GM21576 (cell line): ENCODE measurements at regions not wholly inside any gene's neighbourhood (a gene's known extent, or its start where the extent isn't known, plus 50 kb on each side); places are given as distances from the start of the nearest gene placed in this dataset.
"Not testable (repeated sequence)": the region's sequence is repeated elsewhere in the genome, so short reads cannot be mapped to it uniquely, and the experiment has no call there.

Experiments
- ATAC-seq: cut with Tn5 transposase; IDR thresholded peaks from one replicate; pipeline ENCODE4 v1.9.1; 2021; ENCODE audit warnings: mild to moderate bottlenecking, moderate library complexity; ENCODE audit not compliant: unreplicated experiment

DNA sequence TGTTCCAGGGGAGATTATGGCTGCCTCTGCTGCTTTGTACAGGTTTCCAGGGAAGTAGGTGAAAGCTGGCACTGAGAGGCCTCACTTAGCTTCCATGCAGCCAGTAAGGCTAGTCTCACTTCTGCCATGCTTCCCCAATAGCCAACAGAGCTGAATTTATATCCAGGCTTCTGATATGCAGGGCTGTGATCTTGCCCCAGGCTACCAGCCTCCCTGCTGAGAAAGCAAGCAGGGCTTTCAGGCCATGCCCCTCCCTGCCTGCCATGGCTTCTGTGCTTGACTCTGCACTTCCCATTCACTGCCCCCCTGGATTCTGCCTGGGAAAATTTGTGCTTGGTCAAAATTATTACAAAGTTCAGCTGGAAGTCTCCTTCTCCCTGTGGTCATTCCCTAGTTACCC lies 302.1 kb upstream of the FBXO33 start:
- ATAC-seq = no peak

- no peak for ATAC-seq
Measured at GRCh38 chr14:39733741-39734140, 301.5 kb upstream of the FBXO33 start.

DNA sequence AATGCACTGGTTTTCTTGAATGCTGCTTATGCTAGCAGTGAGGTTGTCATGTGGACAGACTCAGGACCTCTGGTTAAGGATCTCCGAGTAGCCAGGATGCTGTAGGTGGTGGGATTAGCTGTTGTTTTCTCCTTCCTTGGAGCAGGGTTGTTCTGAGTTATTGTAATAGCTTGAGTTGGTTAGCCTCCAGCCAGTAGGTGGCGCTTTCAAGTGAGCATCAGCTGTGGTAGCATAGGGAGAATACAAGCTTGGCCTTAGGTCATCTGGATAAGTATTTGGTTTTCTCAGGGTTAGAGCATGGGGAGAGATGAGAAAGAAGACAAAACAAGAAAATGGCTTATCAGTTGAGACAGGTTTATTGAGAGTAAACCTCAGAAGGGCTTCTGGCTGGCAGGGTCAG lies 299.7 kb upstream of the FBXO33 start:
- peak; percentile 59 for ATAC-seq

DNA sequence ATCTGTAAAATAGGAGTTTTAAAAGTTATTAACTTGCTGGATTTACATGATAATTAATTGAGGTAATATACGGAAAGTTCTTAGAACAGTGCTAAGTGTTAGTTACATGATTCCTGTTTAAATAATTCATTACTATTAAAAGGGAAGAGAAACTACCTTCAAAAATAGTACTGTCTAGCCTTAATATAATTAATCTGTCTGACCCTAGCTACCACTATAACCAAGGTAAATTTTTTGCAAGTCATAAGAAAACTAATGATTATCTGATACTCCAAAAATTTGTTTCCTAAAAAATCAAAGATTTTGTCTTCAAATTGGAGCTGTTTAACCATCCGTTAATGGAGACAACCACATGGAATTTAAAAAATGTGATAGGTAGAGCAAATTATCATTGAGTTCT lies 294.3 kb upstream of the FBXO33 start:
- no peak for ATAC-seq

DNA sequence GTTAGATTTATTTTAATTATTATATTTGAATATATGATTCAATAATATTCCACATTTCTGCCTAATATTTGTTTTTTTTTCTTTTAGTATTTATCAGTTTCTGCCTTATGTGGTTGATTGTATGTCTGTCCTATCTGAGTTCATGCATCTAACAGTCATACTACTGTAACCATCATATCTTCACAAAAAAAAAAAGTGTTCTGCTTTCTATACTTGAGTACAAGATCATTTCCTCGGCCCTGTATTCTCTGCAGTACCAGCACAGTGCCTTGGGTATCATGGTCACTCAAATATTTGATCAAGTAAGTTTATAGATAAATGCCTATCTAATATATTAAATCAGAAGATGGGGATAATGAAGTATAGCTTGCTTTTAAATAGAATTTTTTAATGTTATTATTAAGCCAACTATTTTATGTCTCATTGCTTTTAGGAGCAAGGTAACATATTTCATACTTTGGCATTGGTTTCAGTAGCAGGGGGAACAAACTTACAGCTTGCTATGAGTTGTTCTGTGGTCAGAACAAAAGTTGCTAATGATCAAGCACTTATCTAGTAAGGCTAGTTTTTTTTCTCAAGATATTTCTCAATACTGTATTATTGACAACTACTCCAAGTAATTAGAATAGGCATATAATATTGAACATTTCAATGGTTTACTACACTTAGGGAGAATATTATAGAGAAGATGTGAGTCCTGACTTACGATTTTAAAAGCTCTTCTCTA lies 290.5 kb upstream of the FBXO33 start:
- no peak for ATAC-seq

DNA sequence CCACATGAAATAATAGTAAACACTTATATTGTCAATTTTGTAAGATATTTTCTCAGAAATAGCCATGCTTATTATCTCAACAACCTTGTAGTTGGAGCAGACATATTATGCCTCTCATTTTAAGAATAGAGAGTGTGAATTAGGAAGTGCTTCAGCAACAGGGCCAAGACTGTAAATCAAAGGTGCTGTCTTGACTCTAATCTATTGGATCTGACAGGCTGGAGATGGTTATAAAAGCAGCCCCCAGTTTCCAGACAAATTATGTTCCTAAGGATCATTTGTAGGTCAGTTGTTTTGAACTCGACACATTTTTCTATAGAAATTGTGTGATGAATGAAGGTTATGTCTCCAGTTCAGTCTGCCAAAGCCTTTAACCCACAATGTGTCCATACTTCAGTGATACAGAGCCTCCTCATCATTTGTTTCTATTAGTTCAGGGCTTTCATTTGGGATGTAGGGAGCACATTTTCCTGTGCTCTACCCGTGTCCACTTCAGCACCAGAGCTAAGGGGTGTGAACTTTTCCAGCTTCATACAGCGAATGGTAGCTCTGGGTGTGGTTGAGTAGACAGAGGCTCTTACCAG lies 284.8 kb upstream of the FBXO33 start:
- ATAC-seq = no peak

- ATAC-seq = no peak
Measured at GRCh38 chr14:39712293-39712999, 280.2 kb upstream of the FBXO33 start.

GRCh38 chr14:39704594-39704993 lies 272.4 kb upstream of the FBXO33 start:
- no peak for ATAC-seq

DNA sequence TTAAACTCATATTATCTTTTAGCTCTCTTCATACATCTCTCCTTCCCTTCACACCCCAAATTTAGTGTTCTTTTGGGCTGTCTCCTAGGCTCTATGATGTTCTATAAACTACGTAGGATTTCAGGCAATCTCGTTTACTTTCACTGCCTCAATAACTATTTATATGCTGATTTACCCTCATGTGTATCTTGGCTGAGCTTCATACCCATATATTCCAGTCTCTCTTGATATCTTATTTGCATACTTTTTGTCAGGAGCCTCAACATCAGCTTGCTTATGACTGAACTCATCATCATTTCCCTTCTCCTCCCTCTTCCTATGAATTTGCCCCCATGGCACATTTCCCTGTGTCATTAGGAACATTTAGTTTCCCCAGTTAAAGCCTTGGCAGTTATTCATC lies 262.1 kb upstream of the FBXO33 start:
- no peak for ATAC-seq

DNA sequence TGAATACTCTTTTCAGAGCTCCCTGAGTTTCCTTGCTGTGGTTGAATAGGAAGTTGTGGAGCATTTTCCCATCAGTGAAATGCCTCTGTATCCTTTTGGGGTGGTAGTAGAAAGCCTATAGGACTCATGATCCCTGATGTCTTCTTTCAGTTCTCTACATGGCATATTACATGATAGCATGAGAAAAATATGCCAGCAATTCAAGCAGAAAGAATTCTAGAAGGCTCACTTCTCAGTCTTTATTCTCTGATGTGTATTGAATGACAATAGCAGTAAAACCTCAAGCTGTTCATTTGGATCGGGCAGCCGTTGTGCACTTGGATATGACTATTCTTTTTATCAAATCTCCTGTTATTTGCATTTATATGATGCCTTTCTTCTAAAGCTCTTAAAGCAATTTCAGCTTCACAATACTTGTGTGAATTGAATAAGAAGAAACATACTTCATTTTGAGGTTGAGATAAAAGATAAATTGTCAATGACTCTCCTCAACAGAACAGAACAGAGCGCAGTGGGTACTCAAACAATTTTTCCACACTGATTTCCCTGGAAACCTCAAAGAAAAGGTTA lies 251.5 kb upstream of the FBXO33 start:
- ATAC-seq = no peak

- no peak for ATAC-seq
Measured at GRCh38 chr14:39682582-39682981, 250.3 kb upstream of the FBXO33 start.

- ATAC-seq = no peak
Measured at GRCh38 chr14:39681782-39682399, 249.7 kb upstream of the FBXO33 start.

DNA sequence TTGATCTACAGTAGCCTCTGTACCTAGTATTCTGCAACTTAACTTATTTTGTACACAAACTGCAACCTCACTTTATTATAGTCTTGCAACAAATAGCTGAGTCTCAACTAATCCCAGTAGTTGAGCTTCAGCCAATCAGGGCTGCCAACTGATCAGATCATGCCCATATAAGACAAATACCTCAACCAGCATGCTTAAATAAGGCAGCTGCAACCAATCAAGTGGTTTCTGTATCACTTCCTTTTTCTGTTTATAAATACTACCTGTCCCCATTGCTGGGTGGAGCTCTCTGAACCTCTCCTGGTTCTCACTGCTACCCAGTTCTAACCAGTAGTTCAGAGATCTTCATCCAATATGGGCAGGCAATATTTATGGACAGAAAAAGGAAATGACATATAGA lies 248.5 kb upstream of the FBXO33 start:
- peak; percentile 93 for ATAC-seq

DNA sequence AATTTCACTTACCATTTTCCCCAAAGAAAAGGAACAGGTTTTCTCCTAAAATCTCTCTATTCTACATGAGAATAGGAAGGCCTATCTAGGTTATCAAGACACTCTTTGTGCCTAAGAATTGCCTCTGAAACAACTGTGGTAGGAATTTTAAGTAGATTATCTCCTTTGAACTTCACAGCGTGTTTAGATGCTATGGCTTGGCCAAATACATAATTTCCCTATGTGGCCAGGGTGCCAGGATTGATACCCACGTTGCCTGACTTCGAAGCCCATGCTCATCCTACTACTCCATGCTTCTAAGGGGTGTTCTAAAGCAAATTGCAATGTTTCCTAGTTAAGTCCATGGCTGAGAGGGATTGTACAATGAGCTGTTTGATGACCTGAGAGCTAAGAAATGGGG lies 241.5 kb upstream of the FBXO33 start:
- ATAC-seq = no peak

DNA sequence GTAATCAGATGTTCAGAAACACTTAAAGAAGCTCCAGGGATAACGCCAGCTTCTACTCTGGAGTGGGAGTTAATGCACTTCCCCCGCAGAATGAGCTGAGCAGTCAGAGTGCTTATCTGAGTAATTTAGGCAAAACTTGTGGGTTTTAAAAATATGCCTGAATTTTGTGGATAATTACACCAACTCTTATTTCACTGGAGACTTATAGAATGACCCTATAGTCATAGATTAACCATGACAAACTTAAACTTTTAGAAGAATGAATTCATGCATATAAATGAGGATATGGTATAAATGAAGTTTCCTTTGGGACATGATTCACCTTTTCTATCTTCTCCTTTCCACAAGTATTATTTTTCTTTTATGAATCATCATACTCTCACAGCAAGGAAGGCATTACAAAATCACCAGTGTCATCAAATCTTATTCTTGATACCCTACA lies 241.1 kb upstream of the FBXO33 start:
- ATAC-seq = no peak

GRCh38 chr14:39668449-39668848 lies 236.2 kb upstream of the FBXO33 start:
- no peak for ATAC-seq

- no peak for ATAC-seq
Measured at GRCh38 chr14:39666386-39666785, 234.2 kb upstream of the FBXO33 start.

DNA sequence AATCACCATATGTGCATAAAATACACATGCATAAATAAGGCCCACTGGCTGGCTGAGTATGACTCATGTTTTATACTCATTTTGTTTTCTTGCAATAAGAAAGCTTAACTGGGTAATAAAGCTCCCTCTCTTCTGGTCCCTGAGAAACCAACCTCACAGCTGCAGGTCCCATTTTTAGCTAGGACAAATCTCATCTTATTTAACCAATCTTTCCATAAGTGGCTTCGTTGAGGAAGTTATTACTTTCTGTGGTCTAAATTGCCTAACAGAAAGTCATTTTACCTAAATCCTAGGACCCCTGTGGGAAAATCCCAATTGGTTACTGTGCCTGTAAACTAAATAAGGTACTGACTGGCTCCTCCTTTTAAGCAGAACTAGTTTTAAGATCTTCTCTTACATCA lies 232.8 kb upstream of the FBXO33 start:
- no peak for ATAC-seq

DNA sequence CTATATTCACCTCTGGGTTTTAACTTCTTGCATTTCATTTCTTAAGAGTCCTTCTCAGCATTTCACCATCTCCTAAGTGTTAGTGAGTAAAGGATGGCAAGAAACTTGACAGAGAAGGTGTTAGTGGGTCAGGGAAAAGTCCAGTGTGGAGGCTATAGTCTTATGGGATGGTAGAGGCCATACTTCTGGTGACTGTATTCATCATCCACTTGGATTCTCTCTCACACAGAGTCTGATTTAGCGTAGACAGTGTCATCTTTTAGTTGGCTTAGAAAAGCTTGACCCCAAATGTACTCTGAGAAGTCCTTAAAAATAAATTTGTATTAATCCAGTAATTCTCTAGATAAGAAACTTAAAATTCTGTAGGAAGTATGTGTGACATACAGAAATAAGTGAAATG lies 232.4 kb upstream of the FBXO33 start:
- ATAC-seq = no peak

DNA sequence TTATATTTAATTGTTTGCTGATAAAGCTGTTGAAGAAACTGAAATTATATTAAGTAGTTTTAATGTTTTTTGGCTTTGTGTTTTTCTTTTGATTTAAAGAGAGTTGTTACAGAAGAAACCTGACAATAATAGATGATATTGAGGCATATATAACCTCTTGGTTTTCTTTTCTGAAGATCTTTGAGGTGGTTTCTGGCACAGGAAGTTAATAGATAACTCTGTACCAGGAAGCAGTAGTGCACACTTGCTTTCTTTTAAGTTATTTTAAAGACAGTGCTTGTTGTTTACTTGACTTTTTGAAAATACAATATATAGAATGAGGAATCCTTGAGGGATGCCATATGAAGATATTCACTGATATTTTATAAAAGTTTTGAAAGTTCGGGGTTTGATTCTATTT lies 209.0 kb upstream of the FBXO33 start:
- ATAC-seq = no peak

GRCh38 chr14:39639009-39639408 lies 206.8 kb upstream of the FBXO33 start:
- ATAC-seq = not testable (repeated sequence)
